WTC11 (cell line): ENCODE measurements at regions not wholly inside any gene's neighbourhood (a gene's known extent, or its start where the extent isn't known, plus 50 kb on each side); places are given as distances from the start of the nearest gene placed in this dataset.

Experiments used
- CREB1 ChIP-seq: sonication (generic); formaldehyde crosslinking; IDR thresholded peaks from 2 replicates; pipeline ENCODE4 v1.8.0; 2023; ENCODE audit warnings: mild to moderate bottlenecking, missing genetic modification reagents
- ESRRA ChIP-seq: sonication (generic); formaldehyde crosslinking; IDR thresholded peaks from 2 replicates; pipeline ENCODE4 v1.8.1; 2022; ENCODE audit warnings: mild to moderate bottlenecking, missing genetic modification reagents, borderline replicate concordance
- JAZF1 ChIP-seq: fragments of 250-450 bp; sonication (Bioruptor Pico); IDR thresholded peaks from 2 replicates; pipeline ENCODE4 v1.9.0; 2021; ENCODE audit warnings: moderate library complexity, mild to moderate bottlenecking, inconsistent platforms
- MXD4 ChIP-seq: fragments of 250-450 bp; sonication (Bioruptor Pico); IDR thresholded peaks from 2 replicates; pipeline ENCODE4 v1.8.0; 2021; ENCODE audit warnings: mild to moderate bottlenecking, moderate library complexity, borderline replicate concordance
- NFE2L1 ChIP-seq: sonication (generic); formaldehyde crosslinking; IDR thresholded peaks from 2 replicates; pipeline ENCODE4 v1.8.1; 2023; ENCODE audit warnings: missing genetic modification reagents
- NR3C1 ChIP-seq: sonication (generic); formaldehyde crosslinking; conservative IDR thresholded peaks from 2 replicates; pipeline ENCODE4 v1.8.1; 2023; ENCODE audit warnings: low read depth, mild to moderate bottlenecking, missing genetic modification reagents
- TF ChIP-seq, protein P1 (sequence below): fragments of 200-600 bp; IDR thresholded peaks from 2 replicates; pipeline ENCODE4 v1.8.0; 2022; ENCODE audit warnings: antibody characterized with exemption
- TF ChIP-seq, protein P2 (sequence below): sonication (generic); formaldehyde crosslinking; IDR thresholded peaks from 2 replicates; pipeline ENCODE4 v1.8.0; 2022; ENCODE audit warnings: mild to moderate bottlenecking, missing genetic modification reagents
- TF ChIP-seq, protein P3 (sequence below): sonication (generic); formaldehyde crosslinking; IDR thresholded peaks from 2 replicates; pipeline ENCODE4 v1.8.0; 2022; ENCODE audit warnings: missing genetic modification reagents
- TF ChIP-seq, protein P4 (sequence below): sonication (generic); formaldehyde crosslinking; IDR thresholded peaks from 2 replicates; pipeline ENCODE4 v1.8.1; 2023; ENCODE audit warnings: mild to moderate bottlenecking, missing genetic modification reagents
- TF ChIP-seq, protein P5 (sequence below): sonication (generic); formaldehyde crosslinking; IDR thresholded peaks from 2 replicates; pipeline ENCODE4 v1.8.1; 2022; ENCODE audit warnings: mild to moderate bottlenecking, missing genetic modification reagents, moderate library complexity, borderline replicate concordance
- TF ChIP-seq, protein P6 (sequence below): sonication (generic); formaldehyde crosslinking; conservative IDR thresholded peaks from 2 replicates; pipeline ENCODE4 v1.8.1; 2023; ENCODE audit warnings: mild to moderate bottlenecking, low read depth, missing genetic modification reagents, moderate library complexity

DNA sequence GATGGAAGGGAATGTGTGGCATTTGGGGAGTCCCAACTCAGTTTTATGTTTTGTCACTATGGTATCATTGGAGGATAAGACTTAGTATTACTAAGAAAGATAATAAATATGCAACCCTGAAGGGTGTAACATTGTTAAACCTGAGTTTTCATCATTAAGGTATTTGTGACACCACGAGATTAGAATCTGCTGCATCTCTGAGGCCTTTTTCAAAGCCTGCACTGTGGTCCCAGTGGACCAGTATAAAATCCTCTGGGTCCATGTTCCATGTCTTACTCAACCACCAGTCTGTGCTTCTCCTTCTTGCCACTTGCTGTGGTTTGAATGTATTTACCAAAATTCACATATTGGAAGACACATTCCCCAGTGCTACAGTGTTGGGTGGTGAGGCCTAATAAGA, 130.6 kb downstream of the TBX18 start:
- TF ChIP-seq, protein P1, sequence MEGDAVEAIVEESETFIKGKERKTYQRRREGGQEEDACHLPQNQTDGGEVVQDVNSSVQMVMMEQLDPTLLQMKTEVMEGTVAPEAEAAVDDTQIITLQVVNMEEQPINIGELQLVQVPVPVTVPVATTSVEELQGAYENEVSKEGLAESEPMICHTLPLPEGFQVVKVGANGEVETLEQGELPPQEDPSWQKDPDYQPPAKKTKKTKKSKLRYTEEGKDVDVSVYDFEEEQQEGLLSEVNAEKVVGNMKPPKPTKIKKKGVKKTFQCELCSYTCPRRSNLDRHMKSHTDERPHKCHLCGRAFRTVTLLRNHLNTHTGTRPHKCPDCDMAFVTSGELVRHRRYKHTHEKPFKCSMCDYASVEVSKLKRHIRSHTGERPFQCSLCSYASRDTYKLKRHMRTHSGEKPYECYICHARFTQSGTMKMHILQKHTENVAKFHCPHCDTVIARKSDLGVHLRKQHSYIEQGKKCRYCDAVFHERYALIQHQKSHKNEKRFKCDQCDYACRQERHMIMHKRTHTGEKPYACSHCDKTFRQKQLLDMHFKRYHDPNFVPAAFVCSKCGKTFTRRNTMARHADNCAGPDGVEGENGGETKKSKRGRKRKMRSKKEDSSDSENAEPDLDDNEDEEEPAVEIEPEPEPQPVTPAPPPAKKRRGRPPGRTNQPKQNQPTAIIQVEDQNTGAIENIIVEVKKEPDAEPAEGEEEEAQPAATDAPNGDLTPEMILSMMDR = no peak
- TF ChIP-seq MXD4 (CRISPR knock-in tag) = no peak
- TF ChIP-seq ESRRA (CRISPR knock-in tag) = no peak
- TF ChIP-seq, protein P2, sequence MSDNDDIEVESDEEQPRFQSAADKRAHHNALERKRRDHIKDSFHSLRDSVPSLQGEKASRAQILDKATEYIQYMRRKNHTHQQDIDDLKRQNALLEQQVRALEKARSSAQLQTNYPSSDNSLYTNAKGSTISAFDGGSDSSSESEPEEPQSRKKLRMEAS (CRISPR knock-in tag) = no peak
- TF ChIP-seq, protein P3, sequence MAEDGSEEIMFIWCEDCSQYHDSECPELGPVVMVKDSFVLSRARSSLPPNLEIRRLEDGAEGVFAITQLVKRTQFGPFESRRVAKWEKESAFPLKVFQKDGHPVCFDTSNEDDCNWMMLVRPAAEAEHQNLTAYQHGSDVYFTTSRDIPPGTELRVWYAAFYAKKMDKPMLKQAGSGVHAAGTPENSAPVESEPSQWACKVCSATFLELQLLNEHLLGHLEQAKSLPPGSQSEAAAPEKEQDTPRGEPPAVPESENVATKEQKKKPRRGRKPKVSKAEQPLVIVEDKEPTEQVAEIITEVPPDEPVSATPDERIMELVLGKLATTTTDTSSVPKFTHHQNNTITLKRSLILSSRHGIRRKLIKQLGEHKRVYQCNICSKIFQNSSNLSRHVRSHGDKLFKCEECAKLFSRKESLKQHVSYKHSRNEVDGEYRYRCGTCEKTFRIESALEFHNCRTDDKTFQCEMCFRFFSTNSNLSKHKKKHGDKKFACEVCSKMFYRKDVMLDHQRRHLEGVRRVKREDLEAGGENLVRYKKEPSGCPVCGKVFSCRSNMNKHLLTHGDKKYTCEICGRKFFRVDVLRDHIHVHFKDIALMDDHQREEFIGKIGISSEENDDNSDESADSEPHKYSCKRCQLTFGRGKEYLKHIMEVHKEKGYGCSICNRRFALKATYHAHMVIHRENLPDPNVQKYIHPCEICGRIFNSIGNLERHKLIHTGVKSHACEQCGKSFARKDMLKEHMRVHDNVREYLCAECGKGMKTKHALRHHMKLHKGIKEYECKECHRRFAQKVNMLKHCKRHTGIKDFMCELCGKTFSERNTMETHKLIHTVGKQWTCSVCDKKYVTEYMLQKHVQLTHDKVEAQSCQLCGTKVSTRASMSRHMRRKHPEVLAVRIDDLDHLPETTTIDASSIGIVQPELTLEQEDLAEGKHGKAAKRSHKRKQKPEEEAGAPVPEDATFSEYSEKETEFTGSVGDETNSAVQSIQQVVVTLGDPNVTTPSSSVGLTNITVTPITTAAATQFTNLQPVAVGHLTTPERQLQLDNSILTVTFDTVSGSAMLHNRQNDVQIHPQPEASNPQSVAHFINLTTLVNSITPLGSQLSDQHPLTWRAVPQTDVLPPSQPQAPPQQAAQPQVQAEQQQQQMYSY (CRISPR knock-in tag) = no peak
- TF ChIP-seq, protein P4, sequence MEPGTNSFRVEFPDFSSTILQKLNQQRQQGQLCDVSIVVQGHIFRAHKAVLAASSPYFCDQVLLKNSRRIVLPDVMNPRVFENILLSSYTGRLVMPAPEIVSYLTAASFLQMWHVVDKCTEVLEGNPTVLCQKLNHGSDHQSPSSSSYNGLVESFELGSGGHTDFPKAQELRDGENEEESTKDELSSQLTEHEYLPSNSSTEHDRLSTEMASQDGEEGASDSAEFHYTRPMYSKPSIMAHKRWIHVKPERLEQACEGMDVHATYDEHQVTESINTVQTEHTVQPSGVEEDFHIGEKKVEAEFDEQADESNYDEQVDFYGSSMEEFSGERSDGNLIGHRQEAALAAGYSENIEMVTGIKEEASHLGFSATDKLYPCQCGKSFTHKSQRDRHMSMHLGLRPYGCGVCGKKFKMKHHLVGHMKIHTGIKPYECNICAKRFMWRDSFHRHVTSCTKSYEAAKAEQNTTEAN (CRISPR knock-in tag) = no peak
- TF ChIP-seq, protein P5, sequence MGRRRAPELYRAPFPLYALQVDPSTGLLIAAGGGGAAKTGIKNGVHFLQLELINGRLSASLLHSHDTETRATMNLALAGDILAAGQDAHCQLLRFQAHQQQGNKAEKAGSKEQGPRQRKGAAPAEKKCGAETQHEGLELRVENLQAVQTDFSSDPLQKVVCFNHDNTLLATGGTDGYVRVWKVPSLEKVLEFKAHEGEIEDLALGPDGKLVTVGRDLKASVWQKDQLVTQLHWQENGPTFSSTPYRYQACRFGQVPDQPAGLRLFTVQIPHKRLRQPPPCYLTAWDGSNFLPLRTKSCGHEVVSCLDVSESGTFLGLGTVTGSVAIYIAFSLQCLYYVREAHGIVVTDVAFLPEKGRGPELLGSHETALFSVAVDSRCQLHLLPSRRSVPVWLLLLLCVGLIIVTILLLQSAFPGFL (CRISPR knock-in tag) = no peak
- TF ChIP-seq NFE2L1 (CRISPR knock-in tag) = no peak
- TF ChIP-seq CREB1 = no peak
- no peak for TF ChIP-seq JAZF1 (CRISPR knock-in tag)
- TF ChIP-seq, protein P6, sequence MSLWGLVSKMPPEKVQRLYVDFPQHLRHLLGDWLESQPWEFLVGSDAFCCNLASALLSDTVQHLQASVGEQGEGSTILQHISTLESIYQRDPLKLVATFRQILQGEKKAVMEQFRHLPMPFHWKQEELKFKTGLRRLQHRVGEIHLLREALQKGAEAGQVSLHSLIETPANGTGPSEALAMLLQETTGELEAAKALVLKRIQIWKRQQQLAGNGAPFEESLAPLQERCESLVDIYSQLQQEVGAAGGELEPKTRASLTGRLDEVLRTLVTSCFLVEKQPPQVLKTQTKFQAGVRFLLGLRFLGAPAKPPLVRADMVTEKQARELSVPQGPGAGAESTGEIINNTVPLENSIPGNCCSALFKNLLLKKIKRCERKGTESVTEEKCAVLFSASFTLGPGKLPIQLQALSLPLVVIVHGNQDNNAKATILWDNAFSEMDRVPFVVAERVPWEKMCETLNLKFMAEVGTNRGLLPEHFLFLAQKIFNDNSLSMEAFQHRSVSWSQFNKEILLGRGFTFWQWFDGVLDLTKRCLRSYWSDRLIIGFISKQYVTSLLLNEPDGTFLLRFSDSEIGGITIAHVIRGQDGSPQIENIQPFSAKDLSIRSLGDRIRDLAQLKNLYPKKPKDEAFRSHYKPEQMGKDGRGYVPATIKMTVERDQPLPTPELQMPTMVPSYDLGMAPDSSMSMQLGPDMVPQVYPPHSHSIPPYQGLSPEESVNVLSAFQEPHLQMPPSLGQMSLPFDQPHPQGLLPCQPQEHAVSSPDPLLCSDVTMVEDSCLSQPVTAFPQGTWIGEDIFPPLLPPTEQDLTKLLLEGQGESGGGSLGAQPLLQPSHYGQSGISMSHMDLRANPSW (CRISPR knock-in tag) = no peak
- no peak for TF ChIP-seq NR3C1
